GM23338 (cell line): ENCODE measurements at regions not wholly inside any gene's neighbourhood (a gene's known extent, or its start where the extent isn't known, plus 50 kb on each side); places are given as distances from the start of the nearest gene placed in this dataset.

ENCODE experiments used
- CREB1 ChIP-seq: fragments of 250-450 bp; sonication (Bioruptor Pico); IDR thresholded peaks from 2 replicates; pipeline ENCODE4 v1.5.0; 2020; ENCODE audit warnings: low read depth, mild to moderate bottlenecking, moderate library complexity
- ETS1 ChIP-seq: IDR thresholded peaks from 2 replicates; pipeline ENCODE4 v1.6.1; 2016; ENCODE audit warnings: antibody characterized with exemption
- EZH2 ChIP-seq: fragments of 200-600 bp; sonication (generic); IDR thresholded peaks from one replicate; pipeline ENCODE4 v1.8.0; 2017; ENCODE audit warnings: antibody characterized with exemption, mild to moderate bottlenecking, low read depth; ENCODE audit not compliant: unreplicated experiment
- JUNB ChIP-seq: IDR thresholded peaks from one replicate; pipeline ENCODE4 v1.6.1; 2016; ENCODE audit warnings: antibody characterized with exemption; ENCODE audit not compliant: unreplicated experiment
- NANOG ChIP-seq: IDR thresholded peaks from 2 replicates; pipeline ENCODE4 v1.6.1; 2016; ENCODE audit warnings: antibody characterized with exemption, borderline replicate concordance
- STAT1 ChIP-seq: IDR thresholded peaks from one replicate; pipeline ENCODE4 v1.6.1; 2016; ENCODE audit warnings: antibody characterized with exemption; ENCODE audit not compliant: unreplicated experiment
- ZNF331 ChIP-seq: fragments of 250-450 bp; sonication (Bioruptor Pico); IDR thresholded peaks from 2 replicates; pipeline ENCODE4 v1.5.0; 2020; ENCODE audit warnings: low read depth, mild to moderate bottlenecking, moderate library complexity
- TF ChIP-seq, protein P1 (sequence below): fragments of 250-450 bp; sonication (Bioruptor Pico); IDR thresholded peaks from 2 replicates; pipeline ENCODE4 v1.5.0; 2020; ENCODE audit warnings: mild to moderate bottlenecking, moderate library complexity
- TF ChIP-seq, protein P2 (sequence below), 2 experiments: fragments of 200-600 bp in 1 of 2; sonication (generic) in 1 of 2; conservative IDR thresholded peaks; 2 replicates each; pipeline versions ENCODE4 v1.5.1 to v1.6.1; 2016 to 2017; ENCODE audit warnings: antibody characterized with exemption in 2 of 2, low read depth in 2 of 2, mild to moderate bottlenecking in 2 of 2, moderate library complexity in 1 of 2

DNA sequence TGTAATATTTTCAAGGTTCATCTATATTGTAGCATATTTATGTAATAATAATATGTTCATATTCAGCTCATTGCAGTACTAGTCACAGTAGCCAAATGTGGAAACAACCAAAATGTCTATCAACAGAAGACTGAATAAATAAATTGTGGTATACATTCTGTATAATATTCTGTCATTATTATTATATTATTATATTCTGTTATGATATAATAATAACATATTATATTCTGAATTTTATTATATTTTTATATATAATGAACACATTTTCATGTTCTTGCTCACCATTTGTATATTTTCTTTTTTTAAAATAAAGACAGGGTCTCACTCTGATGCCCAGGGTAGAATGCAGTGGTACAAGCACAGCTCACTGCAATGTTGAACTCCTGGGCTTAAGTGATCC is 91.2 kb upstream of the STARD3NL start (continued):
- TF ChIP-seq, protein P1, sequence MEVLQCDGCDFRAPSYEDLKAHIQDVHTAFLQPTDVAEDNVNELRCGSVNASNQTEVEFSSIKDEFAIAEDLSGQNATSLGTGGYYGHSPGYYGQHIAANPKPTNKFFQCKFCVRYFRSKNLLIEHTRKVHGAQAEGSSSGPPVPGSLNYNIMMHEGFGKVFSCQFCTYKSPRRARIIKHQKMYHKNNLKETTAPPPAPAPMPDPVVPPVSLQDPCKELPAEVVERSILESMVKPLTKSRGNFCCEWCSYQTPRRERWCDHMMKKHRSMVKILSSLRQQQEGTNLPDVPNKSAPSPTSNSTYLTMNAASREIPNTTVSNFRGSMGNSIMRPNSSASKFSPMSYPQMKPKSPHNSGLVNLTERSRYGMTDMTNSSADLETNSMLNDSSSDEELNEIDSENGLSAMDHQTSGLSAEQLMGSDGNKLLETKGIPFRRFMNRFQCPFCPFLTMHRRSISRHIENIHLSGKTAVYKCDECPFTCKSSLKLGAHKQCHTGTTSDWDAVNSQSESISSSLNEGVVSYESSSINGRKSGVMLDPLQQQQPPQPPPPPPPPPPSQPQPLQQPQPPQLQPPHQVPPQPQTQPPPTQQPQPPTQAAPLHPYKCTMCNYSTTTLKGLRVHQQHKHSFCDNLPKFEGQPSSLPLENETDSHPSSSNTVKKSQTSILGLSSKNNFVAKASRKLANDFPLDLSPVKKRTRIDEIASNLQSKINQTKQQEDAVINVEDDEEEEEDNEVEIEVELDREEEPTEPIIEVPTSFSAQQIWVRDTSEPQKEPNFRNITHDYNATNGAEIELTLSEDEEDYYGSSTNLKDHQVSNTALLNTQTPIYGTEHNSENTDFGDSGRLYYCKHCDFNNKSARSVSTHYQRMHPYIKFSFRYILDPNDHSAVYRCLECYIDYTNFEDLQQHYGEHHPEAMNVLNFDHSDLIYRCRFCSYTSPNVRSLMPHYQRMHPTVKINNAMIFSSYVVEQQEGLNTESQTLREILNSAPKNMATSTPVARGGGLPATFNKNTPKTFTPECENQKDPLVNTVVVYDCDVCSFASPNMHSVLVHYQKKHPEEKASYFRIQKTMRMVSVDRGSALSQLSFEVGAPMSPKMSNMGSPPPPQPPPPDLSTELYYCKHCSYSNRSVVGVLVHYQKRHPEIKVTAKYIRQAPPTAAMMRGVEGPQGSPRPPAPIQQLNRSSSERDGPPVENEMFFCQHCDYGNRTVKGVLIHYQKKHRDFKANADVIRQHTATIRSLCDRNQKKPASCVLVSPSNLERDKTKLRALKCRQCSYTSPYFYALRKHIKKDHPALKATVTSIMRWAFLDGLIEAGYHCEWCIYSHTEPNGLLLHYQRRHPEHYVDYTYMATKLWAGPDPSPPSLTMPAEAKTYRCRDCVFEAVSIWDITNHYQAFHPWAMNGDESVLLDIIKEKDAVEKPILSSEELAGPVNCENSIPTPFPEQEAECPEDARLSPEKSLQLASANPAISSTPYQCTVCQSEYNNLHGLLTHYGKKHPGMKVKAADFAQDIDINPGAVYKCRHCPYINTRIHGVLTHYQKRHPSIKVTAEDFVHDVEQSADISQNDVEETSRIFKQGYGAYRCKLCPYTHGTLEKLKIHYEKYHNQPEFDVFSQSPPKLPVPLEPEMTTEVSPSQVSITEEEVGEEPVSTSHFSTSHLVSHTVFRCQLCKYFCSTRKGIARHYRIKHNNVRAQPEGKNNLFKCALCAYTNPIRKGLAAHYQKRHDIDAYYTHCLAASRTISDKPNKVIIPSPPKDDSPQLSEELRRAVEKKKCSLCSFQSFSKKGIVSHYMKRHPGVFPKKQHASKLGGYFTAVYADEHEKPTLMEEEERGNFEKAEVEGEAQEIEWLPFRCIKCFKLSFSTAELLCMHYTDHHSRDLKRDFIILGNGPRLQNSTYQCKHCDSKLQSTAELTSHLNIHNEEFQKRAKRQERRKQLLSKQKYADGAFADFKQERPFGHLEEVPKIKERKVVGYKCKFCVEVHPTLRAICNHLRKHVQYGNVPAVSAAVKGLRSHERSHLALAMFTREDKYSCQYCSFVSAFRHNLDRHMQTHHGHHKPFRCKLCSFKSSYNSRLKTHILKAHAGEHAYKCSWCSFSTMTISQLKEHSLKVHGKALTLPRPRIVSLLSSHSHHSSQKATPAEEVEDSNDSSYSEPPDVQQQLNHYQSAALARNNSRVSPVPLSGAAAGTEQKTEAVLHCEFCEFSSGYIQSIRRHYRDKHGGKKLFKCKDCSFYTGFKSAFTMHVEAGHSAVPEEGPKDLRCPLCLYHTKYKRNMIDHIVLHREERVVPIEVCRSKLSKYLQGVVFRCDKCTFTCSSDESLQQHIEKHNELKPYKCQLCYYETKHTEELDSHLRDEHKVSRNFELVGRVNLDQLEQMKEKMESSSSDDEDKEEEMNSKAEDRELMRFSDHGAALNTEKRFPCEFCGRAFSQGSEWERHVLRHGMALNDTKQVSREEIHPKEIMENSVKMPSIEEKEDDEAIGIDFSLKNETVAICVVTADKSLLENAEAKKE (CRISPR knock-in tag): no peak
- TF ChIP-seq, protein P2, sequence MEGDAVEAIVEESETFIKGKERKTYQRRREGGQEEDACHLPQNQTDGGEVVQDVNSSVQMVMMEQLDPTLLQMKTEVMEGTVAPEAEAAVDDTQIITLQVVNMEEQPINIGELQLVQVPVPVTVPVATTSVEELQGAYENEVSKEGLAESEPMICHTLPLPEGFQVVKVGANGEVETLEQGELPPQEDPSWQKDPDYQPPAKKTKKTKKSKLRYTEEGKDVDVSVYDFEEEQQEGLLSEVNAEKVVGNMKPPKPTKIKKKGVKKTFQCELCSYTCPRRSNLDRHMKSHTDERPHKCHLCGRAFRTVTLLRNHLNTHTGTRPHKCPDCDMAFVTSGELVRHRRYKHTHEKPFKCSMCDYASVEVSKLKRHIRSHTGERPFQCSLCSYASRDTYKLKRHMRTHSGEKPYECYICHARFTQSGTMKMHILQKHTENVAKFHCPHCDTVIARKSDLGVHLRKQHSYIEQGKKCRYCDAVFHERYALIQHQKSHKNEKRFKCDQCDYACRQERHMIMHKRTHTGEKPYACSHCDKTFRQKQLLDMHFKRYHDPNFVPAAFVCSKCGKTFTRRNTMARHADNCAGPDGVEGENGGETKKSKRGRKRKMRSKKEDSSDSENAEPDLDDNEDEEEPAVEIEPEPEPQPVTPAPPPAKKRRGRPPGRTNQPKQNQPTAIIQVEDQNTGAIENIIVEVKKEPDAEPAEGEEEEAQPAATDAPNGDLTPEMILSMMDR (conservative IDR thresholded peaks at IDR 0.05; ENCODE audit: low read depth in 2 of 2): no peak
- TF ChIP-seq STAT1 (no peak), ETS1 (no peak), CREB1 (CRISPR knock-in tag) (no peak), NANOG (no peak), ZNF331 (CRISPR knock-in tag) (no peak), JUNB (no peak), EZH2 (no peak)
